C4-2B (cell line): ENCODE measurements at regions not wholly inside any gene's neighbourhood (a gene's known extent, or its start where the extent isn't known, plus 50 kb on each side); places are given as distances from the start of the nearest gene placed in this dataset.

Source experiments
- H3K27ac ChIP-seq: fragments of 450-650 bp; 2 replicates; pipeline ENCODE4 v1.5.1; 2017
- ZFX ChIP-seq: fragments of 450-650 bp; IDR thresholded peaks from 2 replicates; pipeline ENCODE4 v1.6.1; 2017
- TF ChIP-seq, protein P1 (sequence below): fragments of 450-650 bp; conservative IDR thresholded peaks from 2 replicates; pipeline ENCODE4 v1.5.1; 2017; ENCODE audit warnings: mild to moderate bottlenecking

DNA sequence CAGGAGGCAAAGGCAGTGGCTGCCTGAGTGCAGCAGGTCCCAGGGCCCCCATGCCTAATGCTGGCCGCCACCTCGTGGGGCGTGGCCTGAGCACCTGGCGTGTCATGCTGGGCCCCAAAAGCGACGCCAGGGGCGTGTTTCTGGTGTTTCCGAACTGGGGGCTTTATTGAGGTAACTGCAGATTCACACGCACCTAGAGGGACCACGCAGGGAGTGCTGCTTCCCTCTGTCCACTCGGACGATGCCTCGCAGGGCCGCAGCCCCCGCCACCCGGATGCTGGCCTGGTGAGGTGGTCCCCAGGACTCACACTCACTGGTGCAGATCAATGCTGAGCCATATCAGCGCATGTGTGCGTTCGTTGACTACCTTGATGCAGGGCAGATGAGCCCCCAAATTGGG lies 736.2 kb downstream of the BRD1 start:
- H3K27ac ChIP-seq = no peak overlapping the region
- TF ChIP-seq, protein P1, sequence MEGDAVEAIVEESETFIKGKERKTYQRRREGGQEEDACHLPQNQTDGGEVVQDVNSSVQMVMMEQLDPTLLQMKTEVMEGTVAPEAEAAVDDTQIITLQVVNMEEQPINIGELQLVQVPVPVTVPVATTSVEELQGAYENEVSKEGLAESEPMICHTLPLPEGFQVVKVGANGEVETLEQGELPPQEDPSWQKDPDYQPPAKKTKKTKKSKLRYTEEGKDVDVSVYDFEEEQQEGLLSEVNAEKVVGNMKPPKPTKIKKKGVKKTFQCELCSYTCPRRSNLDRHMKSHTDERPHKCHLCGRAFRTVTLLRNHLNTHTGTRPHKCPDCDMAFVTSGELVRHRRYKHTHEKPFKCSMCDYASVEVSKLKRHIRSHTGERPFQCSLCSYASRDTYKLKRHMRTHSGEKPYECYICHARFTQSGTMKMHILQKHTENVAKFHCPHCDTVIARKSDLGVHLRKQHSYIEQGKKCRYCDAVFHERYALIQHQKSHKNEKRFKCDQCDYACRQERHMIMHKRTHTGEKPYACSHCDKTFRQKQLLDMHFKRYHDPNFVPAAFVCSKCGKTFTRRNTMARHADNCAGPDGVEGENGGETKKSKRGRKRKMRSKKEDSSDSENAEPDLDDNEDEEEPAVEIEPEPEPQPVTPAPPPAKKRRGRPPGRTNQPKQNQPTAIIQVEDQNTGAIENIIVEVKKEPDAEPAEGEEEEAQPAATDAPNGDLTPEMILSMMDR = no peak
- no peak for TF ChIP-seq ZFX

DNA sequence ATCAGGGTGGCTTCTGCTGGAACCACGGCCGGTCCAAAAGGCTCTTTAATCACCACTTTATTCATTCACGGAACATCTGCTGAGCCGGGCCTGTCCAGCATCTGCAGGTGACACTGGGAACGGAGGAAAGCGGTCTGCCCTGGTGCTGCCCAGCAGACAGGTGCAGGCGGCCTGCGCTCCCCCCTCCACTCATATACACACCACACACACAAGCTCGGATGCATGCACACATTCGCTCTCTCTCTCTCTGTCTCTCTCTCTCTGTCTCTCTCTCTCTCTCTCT lies 736.9 kb downstream of the BRD1 start:
- no peak for TF ChIP-seq ZFX
- no peak overlapping the region for H3K27ac ChIP-seq

DNA sequence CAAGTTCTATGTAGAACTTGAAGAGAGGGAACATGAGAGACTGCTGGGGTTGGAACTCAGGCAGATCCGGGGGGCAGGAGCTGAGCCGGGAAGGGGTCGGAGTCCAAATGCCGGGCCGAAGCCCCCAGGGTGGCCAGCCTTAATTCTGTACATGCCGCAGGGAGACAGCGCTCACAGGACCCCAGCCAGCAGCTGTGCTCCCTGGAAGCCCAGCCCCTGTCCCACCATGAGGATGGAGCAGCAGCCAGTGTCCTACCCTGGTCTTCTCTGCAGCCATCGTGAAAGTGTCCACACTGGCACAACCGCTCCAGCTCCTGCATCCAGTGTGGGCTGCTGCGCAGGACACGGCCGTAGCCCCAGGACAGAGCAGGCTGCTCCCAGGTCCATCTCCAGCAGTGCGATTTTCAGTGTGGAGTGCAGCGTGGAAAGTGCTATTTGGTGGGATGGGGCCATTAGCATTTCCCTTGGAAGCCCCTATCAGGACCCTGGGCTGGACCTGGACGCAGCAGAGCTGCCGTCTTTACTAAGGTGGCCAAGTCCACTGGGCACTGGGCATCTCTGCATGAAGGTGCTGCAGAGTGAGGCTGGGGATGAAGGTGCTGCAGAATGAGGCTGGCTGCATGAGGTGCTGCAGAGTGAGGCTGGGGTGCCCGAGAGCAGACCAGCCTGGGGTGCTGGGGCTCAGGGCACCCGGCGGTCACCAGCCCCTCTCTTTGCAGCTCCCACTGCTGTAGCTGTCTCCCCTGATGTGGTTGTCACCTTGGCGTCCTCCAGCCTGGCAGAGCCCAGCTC lies 737.4 kb downstream of the BRD1 start:
- TF ChIP-seq, protein P1 = no peak
- no peak for TF ChIP-seq ZFX
- no peak overlapping the region for H3K27ac ChIP-seq

DNA sequence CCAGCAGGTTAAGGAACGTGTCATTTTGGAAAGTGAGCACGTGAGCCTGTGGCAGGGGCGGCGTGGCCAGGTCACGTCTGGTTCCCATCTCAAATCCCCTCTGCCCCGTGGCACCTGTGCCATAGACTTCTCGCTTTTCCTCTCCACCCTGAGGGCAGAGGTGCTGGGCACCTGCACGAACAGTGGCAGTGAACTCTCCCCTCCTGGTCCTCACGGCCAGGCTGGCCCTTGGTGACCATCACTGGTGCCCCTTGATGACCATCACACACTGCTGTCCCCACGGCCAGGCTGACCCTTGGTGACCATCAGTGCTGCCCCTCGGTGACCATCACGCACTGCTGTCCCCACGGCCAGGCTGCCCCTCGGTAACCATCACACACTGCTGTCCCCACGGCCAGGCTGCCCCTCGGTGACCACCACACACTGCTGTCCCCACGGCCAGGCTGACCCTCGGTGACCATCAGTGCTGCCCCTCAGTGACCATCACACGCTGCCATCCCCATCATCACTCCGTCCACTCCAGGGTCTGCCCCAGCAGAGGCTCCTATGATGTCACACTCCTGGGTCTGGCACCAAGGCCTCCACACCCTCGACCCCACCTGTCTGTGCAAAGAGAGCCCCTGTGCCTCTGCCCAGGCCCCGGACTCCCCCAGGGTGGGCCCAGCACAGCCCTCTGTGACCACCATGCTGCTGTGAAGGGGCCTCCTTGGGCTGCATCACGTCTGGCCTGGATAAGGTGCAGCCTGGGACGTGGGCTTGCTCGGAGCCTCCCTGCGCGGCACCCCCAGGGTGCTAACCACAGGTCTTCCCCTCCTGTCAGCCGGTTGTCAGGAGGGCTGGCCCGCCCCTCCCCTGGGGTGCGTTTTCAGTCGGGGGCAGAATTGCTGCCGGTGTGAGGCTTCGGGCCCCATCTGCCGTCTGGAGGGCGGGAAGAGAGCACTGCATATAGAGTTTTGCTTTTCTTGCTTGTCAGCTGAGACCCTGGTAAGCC lies 738.6 kb downstream of the BRD1 start:
- TF ChIP-seq ZFX = no peak
- TF ChIP-seq, protein P1 = no peak

DNA sequence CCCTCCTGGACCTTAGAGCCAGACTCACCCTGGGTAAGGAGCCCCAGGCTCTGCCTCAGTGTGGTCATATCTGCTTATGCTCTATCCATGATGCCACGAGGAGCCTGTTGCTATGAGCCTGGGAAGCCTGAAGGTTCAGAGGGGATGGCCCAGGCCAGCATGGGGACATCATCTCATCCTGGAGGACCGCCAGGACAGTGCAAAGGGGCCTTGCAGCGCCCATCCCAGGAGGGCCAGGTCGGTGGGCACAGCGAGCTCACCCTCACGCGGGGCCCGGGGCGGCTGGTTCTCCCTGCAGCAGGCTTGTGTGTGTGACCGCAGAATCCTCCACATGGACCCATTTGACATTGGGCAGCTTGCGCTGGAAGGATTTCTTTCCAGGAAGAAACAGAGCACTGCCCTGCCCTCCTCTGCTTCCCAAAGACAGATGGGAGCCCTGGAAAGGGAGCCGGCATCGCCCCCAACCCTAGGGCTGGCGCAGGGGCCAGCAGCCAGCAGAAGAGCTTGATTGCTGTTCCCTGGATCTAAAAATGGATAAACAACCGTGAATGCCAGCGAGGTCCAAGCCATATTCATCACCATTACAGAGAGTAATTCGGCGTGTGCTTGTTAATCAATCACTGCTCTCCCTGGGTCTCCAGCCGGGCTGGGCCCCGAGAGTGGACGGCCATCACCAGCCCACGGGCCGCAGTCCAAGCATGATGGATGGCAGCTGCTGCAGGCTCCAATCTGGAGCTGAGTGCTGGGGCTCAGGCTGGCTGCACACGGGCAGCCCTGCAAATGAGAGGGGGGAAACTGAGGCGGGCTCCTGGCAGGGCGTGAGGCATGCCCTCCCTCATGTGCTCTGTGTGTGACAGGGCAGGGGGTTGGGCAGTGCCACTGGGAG lies 739.7 kb downstream of the BRD1 start:
- no peak overlapping the region for H3K27ac ChIP-seq
- TF ChIP-seq ZFX = no peak
- TF ChIP-seq, protein P1 = no peak

More for the DNA sequence above, 738.6 kb downstream of the BRD1 start:
- H3K27ac ChIP-seq = no peak overlapping the region

DNA sequence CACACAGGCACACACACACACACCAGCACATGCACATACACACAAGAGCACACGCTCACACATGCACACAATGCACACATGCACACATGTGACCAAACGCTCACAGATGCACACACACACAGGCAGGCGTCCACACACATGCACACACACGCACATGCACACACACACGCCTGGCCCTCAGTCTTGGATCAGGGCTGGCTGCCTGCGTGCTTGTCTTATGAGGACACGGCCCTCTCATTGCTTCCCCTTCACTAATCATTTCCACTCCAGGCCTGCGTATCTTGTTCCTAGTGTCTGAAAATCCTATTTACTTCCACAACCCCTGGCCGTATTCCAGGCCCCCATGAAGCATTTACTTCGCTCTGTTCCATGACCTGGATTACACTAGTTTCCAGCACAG lies 740.5 kb downstream of the BRD1 start:
- no peak for TF ChIP-seq ZFX
- TF ChIP-seq, protein P1 = no peak
- H3K27ac ChIP-seq = no peak overlapping the region

DNA sequence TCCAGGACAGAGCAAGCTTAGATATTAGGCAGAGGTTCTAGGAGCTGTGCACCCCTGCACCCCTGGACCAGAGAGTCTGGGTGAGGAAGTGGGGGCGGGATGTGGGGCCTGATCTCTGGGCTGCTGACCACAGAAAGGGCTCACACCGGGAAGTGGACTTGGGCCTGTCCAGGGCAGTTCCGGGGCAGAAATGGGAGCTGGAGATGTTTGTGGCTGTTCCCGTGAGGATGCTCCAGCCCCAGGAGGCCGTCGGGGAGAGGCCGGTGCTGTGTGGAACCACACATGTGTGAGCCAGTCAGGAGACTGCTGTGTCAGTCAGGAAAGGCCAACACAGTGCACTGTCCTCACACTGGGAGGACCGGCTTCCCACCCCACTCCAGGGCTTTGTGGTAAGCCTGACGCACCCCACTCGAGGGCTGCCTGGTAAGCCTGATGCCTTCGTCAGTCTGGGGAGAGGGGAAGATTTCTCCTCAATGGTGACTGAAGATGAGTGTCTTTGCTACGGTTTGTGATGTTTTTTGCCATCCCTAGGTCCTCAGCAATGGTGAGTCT lies 741.0 kb downstream of the BRD1 start:
- no peak for TF ChIP-seq ZFX
- TF ChIP-seq, protein P1 = no peak
- H3K27ac ChIP-seq = no peak overlapping the region
